Small intestine (tissue), 7 donors: ENCODE measurements at regions not wholly inside any gene's neighbourhood (a gene's known extent, or its start where the extent isn't known, plus 50 kb on each side); places are given as distances from the start of the nearest gene placed in this dataset.

Experiments
- DNase-seq, 2 donors: peaks; one replicate each; pipeline versions ENCODE4 v3.0.0 to v3.0.0-alpha.2; 2013
- FAIRE-seq: peaks from 2 replicates; lab custom pipeline; 2012; peaks lifted over from hg19 to GRCh38; lab: Jason Lieb, UNC
- H3K27ac ChIP-seq, 3 donors: one replicate each; pipeline ENCODE4 v1.5.1; 2013; ENCODE audit warnings: low read length in 2 of 3, mild to moderate bottlenecking in 2 of 3, control low read depth in 1 of 3, inconsistent platforms in 1 of 3, low read depth in 1 of 3, moderate library complexity in 1 of 3
- H3K27me3 ChIP-seq, 3 donors: one replicate each; pipeline ENCODE4 v1.6.1; 2013; ENCODE audit warnings: low read length in 3 of 3, inconsistent platforms in 1 of 3; ENCODE audit not compliant: control insufficient read depth in 3 of 3, insufficient read depth in 3 of 3
- H3K36me3 ChIP-seq, 3 donors: one replicate each; pipeline ENCODE4 v1.6.1; 2013; ENCODE audit warnings: low read length in 3 of 3, inconsistent platforms in 1 of 3, low read depth in 1 of 3, mild to moderate bottlenecking in 1 of 3, moderate library complexity in 1 of 3; ENCODE audit not compliant: control insufficient read depth in 3 of 3, insufficient read depth in 2 of 3
- H3K4me1 ChIP-seq, 3 donors: one replicate each; pipeline ENCODE4 v1.6.1; 2013; ENCODE audit warnings: low read length in 2 of 3, inconsistent platforms in 1 of 3, low read depth in 1 of 3, mild to moderate bottlenecking in 1 of 3, moderate library complexity in 1 of 3; ENCODE audit not compliant: control insufficient read depth in 3 of 3, insufficient read depth in 2 of 3
- H3K4me3 ChIP-seq, 3 donors: one replicate each; pipeline ENCODE4 v1.5.1; 2013; ENCODE audit warnings: low read length in 3 of 3, control low read depth in 1 of 3, inconsistent platforms in 1 of 3, low read depth in 1 of 3, mild to moderate bottlenecking in 1 of 3, moderate library complexity in 1 of 3
- H3K9me3 ChIP-seq, 2 donors: one replicate each; pipeline ENCODE4 v1.6.1; 2013; ENCODE audit warnings: low read depth in 1 of 2, low read length in 1 of 2; ENCODE audit not compliant: control insufficient read depth in 2 of 2, insufficient read depth in 1 of 2
- WGBS, 3 donors: extraction: QIAGEN DNeasy Blood & Tissue Kit; methylation state at CpG; one replicate each; pipeline ENCODE4 v1.1.7; 2013; 5-methylcytosine and 5-hydroxymethylcytosine counted together
- donor health status: healthy with polysubstance abuse.
- donor health status: control.
- donor health status: control.
- donor health status: Bipolar disorder and iron deficiency.
- donor health status: healthy.

GRCh38 chr4:178258603-178259002, 816.4 kb upstream of the AGA start:
- 87 to 94% (median 88%) methylated on average over 2 of the region's 2 CpGs for WGBS, 3 donors
- Histone ChIP-seq H3K4me1 (no peaks in the 10 kb centered on the region), H3K4me3 (no peak overlapping the region), H3K36me3 (no peaks in the 10 kb centered on the region), H3K27ac (no peak overlapping the region), H3K27me3 (no peaks in the 10 kb centered on the region), H3K9me3 (no peaks in the 10 kb centered on the region)
- no peak for DNase-seq
- no peak for FAIRE-seq

- Histone ChIP-seq H3K27ac (no peak overlapping the region), H3K4me3 (no peak overlapping the region), H3K36me3 (no peaks in the 10 kb centered on the region), H3K27me3 (no peaks in the 10 kb centered on the region), H3K9me3 (no peaks in the 10 kb centered on the region), H3K4me1 (no peaks in the 10 kb centered on the region)
- FAIRE-seq (no peak), DNase-seq (no peak)
- WGBS, 3 donors: 53 to 59% (median 55%) methylated on average over 2 of the region's 2 CpGs
These were observed 817.3 kb upstream of the AGA start for GRCh38 chr4:178259566-178259965.

- Histone ChIP-seq H3K27me3 (no peaks in the 10 kb centered on the region), H3K4me1 (no peaks in the 10 kb centered on the region), H3K36me3 (no peaks in the 10 kb centered on the region), H3K27ac (no peak overlapping the region), H3K4me3 (no peak overlapping the region), H3K9me3 (no peaks in the 10 kb centered on the region)
- FAIRE-seq (no peak), DNase-seq (no peak)
- 75 to 98% (median 95%) methylated on average over 3 of the region's 3 CpGs for WGBS, 3 donors
These were observed 821.8 kb upstream of the AGA start for GRCh38 chr4:178264001-178264400.

GRCh38 chr4:178271386-178271785, 829.1 kb upstream of the AGA start:
- Histone ChIP-seq H3K27ac (no peak overlapping the region), H3K9me3 (no peaks in the 10 kb centered on the region), H3K36me3 (no peaks in the 10 kb centered on the region), H3K4me1 (no peaks in the 10 kb centered on the region), H3K4me3 (no peak overlapping the region), H3K27me3 (no peaks in the 10 kb centered on the region)
- no peak for DNase-seq
- no peak for FAIRE-seq
- WGBS, 3 donors: 84 to 91% (median 86%) methylated on average over 6 of the region's 6 CpGs

- H3K4me1 ChIP-seq: no peaks in the 10 kb centered on the region
- DNase-seq: no peak
- no peaks in the 10 kb centered on the region for H3K9me3 ChIP-seq
- no peaks in the 10 kb centered on the region for H3K27me3 ChIP-seq
- no peak overlapping the region for H3K4me3 ChIP-seq
- FAIRE-seq: no peak
- H3K36me3 ChIP-seq: no peaks in the 10 kb centered on the region
- H3K27ac ChIP-seq: no peak overlapping the region
- WGBS, 3 donors: 86 to 90% (median 89%) methylated on average over 2 of the region's 2 CpGs
These were observed 830.9 kb upstream of the AGA start for GRCh38 chr4:178273168-178273567.

GRCh38 chr4:178275671-178276360, 833.6 kb upstream of the AGA start:
- no peaks in the 10 kb centered on the region for H3K9me3 ChIP-seq
- no peak for DNase-seq
- no peak for FAIRE-seq

GRCh38 chr4:178280362-178280761, 838.1 kb upstream of the AGA start:
- DNase-seq (no peak), FAIRE-seq (no peak)
- H3K4me3 ChIP-seq: no peak overlapping the region
- no peaks in the 10 kb centered on the region for H3K36me3 ChIP-seq
- H3K27ac ChIP-seq: no peak overlapping the region
- H3K27me3 ChIP-seq: no peaks in the 10 kb centered on the region
- H3K4me1 ChIP-seq: no peaks in the 10 kb centered on the region
- H3K9me3 ChIP-seq: no peaks in the 10 kb centered on the region
- WGBS, 3 donors: 44 to 50% (median 48%) methylated on average over 4 of the region's 4 CpGs

More at GRCh38 chr4:178275671-178276360, 833.6 kb upstream of the AGA start:
- WGBS, 3 donors: 52 to 60% (median 54%) methylated on average over 5 of the region's 5 CpGs
- Histone ChIP-seq H3K36me3 (no peaks in the 10 kb centered on the region), H3K27ac (no peak overlapping the region), H3K27me3 (no peaks in the 10 kb centered on the region), H3K4me3 (no peak overlapping the region), H3K4me1 (no peaks in the 10 kb centered on the region)

GRCh38 chr4:178288462-178288861, 846.2 kb upstream of the AGA start:
- no peaks in the 10 kb centered on the region for H3K36me3 ChIP-seq
- no peak for FAIRE-seq
- no peak for DNase-seq
- H3K27ac ChIP-seq: no peak overlapping the region
- H3K9me3 ChIP-seq: no peaks in the 10 kb centered on the region
- no peaks in the 10 kb centered on the region for H3K4me1 ChIP-seq
- no peaks in the 10 kb centered on the region for H3K27me3 ChIP-seq
- H3K4me3 ChIP-seq: no peak overlapping the region

- Histone ChIP-seq H3K27me3 (no peaks in the 10 kb centered on the region), H3K27ac (no peak overlapping the region), H3K4me1 (no peaks in the 10 kb centered on the region), H3K36me3 (no peaks in the 10 kb centered on the region), H3K4me3 (no peak overlapping the region), H3K9me3 (no peaks in the 10 kb centered on the region)
- 59 to 78% (median 66%) methylated on average over 6 of the region's 6 CpGs for WGBS, 3 donors
- FAIRE-seq (no peak), DNase-seq (no peak)
These were observed 851.4 kb upstream of the AGA start for GRCh38 chr4:178293601-178294000.
